Effector memory CD4-positive, alpha-beta T cell (primary cell): ENCODE measurements at regions not wholly inside any gene's neighbourhood (a gene's known extent, or its start where the extent isn't known, plus 50 kb on each side); places are given as distances from the start of the nearest gene placed in this dataset.

Experiments
- DNase-seq, 3 donors: peaks; one replicate each; pipeline ENCODE4 v3.0.0-alpha.2; 2020
- H3K27ac ChIP-seq: 2 replicates; pipeline ENCODE4 v1.7.0; 2013; ENCODE audit warnings: mild to moderate bottlenecking, low read length, moderate library complexity; ENCODE audit not compliant: insufficient read depth, poor library complexity, severe bottlenecking
- H3K27me3 ChIP-seq: replicated peaks from 2 replicates; pipeline ENCODE4 v1.7.0; 2013; ENCODE audit warnings: mild to moderate bottlenecking, low read length; ENCODE audit not compliant: insufficient read depth, control insufficient read depth, poor library complexity, severe bottlenecking
- H3K36me3 ChIP-seq: 2 replicates; pipeline ENCODE4 v1.7.0; 2013; ENCODE audit warnings: mild to moderate bottlenecking, low read length, moderate library complexity; ENCODE audit not compliant: control insufficient read depth, insufficient read depth
- H3K4me1 ChIP-seq: 2 replicates; pipeline ENCODE4 v1.7.0; 2013; ENCODE audit warnings: low read length, mild to moderate bottlenecking; ENCODE audit not compliant: control insufficient read depth, insufficient read depth, poor library complexity, severe bottlenecking
- H3K4me3 ChIP-seq: 2 replicates; pipeline ENCODE4 v1.7.0; 2013; ENCODE audit warnings: low read length, low read depth, mild to moderate bottlenecking; ENCODE audit not compliant: insufficient read depth, poor library complexity, severe bottlenecking
- H3K9me3 ChIP-seq: 2 replicates; pipeline ENCODE4 v1.7.0; 2013; ENCODE audit warnings: mild to moderate bottlenecking, low read length, moderate library complexity; ENCODE audit not compliant: control insufficient read depth

DNA sequence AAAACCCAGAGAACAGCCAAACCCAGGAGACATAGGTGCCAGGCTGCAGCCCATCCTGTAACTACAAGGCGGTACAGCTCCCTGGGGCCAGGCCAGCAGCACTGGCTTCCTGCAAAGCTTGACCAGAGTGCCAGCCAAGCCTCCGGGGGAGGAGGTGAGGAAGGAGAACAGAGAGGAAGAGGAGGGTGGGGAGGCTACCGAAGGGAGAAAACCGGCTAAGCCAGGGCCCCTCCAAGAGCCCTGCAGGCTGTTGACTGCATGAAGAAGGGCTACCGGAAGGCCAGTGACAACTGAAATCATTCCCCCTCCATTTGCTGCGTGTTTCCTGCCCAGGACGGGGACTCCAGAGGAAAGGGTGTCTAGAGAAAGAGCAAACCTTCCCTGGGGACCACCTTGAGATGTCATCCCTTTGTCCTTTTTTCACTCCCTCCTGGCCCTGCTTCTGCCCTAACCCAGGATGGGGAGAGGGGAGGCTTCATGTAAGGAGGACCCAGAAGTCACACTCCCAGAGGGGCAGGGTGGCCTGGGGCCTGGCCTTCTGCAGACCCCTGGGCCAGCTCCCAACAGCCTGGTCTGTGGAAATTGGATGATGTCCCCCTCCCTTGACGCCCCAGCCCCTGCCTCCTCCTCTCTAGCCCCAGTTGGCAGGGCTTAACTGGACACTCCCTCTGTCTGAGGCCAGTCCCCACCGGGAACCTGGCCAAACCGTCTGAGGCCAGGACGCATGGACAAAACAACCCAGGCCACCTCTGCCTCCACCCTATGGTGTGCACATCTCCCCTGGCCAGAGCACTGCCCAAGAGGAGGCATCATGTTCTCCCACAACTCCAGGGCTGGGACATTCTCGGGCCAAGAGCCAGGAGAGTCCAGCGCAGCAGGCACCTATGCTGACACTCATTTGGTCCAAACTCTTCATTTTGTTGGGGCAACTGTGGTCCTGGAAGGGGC is 207.8 kb downstream of the CYP26B1 start:
- no peak for DNase-seq
- Histone ChIP-seq H3K27ac (no peak overlapping the region), H3K4me1 (no peaks in the 10 kb centered on the region), H3K9me3 (no peaks in the 10 kb centered on the region), H3K27me3 (no peaks in the 10 kb centered on the region), H3K36me3 (no peaks in the 10 kb centered on the region), H3K4me3 (no peak overlapping the region)

DNA sequence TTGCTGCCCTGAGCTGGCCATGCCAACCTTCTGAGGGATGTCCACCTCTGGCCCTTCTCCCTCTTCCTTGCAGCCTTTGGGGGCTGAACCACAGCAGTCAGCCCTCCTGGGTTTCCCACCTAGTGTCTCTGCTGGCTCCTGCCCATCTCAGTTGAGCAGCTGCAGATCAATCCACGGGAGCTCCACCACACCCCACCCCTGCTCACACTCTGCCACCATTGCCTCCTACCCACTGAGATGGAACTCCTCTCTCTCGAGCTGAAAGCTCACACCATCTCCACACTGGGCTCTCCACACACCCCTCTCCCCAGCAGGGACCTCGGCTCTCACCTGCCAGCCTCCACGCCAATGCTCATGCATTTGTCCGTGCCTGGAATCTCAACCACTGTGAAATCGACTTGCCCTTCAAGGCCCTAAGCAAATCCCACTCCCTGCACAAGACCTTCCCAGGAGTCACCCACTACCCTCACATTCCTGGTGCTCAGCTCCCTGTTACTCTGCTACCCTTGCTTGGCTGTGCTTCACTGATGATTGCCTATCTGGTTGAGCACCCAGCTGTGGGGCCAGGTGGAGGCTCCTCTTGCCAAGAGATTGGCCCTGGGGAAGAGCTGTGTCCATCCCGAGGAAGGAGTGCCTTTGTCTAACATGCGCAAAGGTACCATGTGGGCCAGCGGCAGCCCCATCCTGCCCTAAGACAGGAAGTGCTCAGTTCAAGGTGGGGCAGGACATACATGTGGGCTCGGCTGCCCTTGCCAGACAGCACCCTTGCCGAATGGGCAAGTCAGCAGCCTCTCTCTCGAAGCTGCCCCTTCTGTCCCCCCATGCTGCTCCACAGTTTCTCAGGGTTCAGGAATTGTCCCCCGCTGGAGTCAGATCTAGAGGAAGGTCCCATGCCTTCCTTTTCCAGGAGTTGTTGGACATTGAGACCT is 208.7 kb downstream of the CYP26B1 start:
- Histone ChIP-seq H3K4me3 (no peak overlapping the region), H3K4me1 (no peaks in the 10 kb centered on the region), H3K27ac (no peak overlapping the region), H3K9me3 (no peaks in the 10 kb centered on the region), H3K27me3 (no peaks in the 10 kb centered on the region), H3K36me3 (no peaks in the 10 kb centered on the region)
- no peak for DNase-seq

DNA sequence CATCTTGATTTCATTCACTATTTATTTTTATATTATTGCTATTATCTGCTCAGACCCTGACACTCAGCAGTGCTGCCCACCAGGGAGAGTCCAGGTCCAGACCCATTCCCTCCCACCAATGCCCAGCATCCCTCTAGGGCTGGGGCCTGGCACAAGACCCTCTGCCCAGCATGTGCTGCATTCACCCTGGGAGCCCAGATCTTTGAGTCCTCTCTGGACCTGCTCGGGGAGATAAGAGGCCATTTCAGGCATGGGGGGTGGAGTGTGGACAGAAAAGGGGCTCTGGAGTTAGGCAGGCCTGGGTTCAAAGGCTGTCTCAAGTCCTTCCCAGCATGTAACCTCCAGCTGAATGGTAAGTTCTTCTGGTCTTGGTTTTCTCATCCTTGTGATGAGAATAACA is 209.6 kb downstream of the CYP26B1 start:
- Histone ChIP-seq H3K4me3 (no peak overlapping the region), H3K27ac (no peak overlapping the region), H3K27me3 (no peaks in the 10 kb centered on the region), H3K4me1 (no peaks in the 10 kb centered on the region), H3K9me3 (no peaks in the 10 kb centered on the region), H3K36me3 (no peaks in the 10 kb centered on the region)
- DNase-seq = no peak

DNA sequence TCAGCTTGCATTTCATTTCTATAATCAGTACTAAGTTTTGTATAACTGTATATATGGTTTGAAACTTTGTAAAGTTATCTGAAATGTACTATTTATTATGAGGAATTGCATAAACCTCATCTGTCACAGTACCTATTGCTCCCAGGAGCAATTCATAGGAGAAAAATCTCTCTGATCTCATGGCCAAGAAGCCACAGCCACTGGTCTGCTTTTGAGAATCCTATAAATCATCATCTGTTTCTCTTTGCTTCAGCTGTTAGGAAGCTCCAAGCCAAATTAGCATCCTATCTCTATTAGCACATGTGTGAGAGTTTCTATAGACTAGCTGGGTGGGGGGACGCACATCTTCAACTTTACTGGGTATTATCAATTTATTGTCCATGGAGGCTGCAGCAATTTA is 210.3 kb downstream of the CYP26B1 start:
- no peaks in the 10 kb centered on the region for H3K27me3 ChIP-seq
- no peak overlapping the region for H3K4me3 ChIP-seq
- H3K4me1 ChIP-seq = no peaks in the 10 kb centered on the region
- H3K9me3 ChIP-seq = no peaks in the 10 kb centered on the region
- DNase-seq = no peak
- no peak overlapping the region for H3K27ac ChIP-seq
- H3K36me3 ChIP-seq = no peaks in the 10 kb centered on the region

DNA sequence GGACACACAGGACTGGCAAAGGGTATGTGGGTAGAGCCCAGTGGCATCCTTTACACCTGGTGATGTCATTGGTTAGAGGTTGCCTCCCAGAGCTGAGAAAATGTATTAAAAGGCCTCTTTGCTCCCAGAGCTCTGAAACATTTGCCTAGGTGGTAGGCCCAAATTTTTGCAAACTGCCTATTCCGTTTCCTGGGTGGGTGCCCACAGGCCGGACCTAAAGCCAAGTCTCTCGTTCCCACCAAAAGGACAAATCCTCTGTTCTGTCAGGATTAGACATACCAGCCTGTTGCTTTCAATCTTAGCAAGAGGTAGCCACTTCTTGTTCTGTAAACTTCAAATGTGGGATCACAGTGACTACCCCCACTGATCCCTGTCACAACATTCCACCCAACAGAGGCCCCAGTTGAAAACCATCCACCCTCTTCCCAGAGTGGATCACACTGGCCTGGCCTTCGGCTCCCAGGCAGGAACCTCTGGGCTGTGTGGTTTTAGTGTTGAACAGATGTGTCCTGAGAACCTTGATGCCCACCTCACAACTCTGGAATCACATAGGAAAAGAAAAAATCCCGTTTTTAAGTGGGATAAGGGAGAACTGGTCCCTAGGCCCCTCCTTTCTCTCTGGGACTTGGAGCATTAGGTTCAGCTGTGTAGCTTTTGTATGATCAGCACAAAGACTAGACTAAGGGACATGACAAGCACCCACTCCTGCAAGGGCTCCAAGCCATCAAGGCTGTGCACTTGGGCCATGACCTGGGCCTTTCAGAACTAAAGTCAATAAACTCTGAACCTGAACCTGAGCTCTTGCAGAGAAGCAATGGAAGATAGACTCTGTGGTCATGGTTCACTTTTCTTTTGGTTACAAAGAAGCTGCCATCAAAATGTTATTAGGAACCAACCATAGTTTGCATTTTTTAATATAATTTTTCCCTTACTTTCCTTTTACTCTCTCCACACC is 211.3 kb downstream of the CYP26B1 start:
- Histone ChIP-seq H3K27ac (no peak overlapping the region), H3K4me1 (no peaks in the 10 kb centered on the region), H3K27me3 (no peaks in the 10 kb centered on the region), H3K4me3 (no peak overlapping the region), H3K36me3 (no peaks in the 10 kb centered on the region), H3K9me3 (no peaks in the 10 kb centered on the region)
- no peak for DNase-seq

DNA sequence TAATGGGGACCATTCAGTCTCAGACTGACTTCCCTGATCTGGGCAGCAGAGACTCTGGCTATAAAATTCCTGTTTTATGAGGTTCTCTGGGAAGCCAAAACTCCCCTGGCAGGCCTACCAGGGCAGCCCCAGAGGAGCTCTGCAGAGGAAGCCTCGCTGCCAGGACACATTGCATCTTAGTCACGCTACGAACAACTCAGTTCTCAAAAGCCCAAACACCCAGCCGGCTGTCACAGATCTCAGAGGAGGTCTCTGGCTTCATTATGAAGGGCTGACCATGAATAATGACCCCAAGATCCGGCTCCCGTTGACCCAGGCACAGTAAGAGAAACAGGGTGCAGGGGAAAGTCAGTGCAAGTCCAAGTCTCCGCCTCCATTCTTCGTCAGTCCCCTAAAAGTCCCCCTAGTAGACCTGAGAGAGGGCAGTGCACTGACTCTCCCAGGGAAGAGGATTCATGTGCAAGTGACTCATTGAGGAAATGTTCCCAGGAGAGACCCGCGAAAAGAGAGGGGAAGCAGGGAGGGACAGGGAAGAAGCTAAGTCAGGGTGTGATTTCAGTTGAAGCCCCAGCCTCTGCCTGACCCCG is 212.3 kb downstream of the CYP26B1 start:
- H3K9me3 ChIP-seq = no peaks in the 10 kb centered on the region
- no peaks in the 10 kb centered on the region for H3K27me3 ChIP-seq
- H3K4me3 ChIP-seq = no peak overlapping the region
- H3K27ac ChIP-seq = no peak overlapping the region
- H3K4me1 ChIP-seq = no peaks in the 10 kb centered on the region
- DNase-seq = no peak
- H3K36me3 ChIP-seq = no peaks in the 10 kb centered on the region

DNA sequence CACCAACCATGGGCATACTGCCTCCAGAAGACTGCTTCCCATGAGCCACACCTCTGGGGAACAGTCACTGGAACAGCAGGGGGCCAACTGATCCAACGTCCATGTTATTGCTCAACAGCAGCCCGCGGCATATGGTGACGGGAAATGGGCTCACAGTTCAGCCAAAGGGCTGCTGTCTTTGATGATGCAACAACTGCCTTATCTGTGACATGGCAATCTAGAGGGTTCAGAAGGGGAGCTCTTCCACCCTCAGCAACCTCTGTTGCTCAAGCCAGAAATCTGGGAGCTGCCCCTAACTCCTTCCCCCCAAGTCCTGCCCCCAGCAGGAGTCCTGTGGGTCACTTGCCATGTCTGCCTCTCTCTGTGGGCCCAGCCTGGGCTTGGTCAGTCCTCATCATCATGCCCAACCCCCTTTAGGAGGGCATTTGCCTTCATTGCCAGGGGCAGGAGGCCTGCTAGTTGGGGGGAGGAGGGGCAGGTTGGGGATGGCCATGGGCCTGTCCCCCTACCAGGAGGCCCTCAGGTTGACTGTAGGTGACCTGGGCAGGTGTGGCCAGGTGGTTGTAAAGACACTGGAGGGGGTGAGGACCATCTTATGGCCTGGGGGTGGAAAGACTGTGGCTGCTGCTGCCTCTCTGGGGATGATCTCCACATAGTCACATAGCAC is 212.9 kb downstream of the CYP26B1 start:
- no peak for DNase-seq
- no peak overlapping the region for H3K4me3 ChIP-seq
- H3K36me3 ChIP-seq = no peaks in the 10 kb centered on the region
- H3K27ac ChIP-seq = no peak overlapping the region
- H3K4me1 ChIP-seq = no peaks in the 10 kb centered on the region
- no peaks in the 10 kb centered on the region for H3K27me3 ChIP-seq
- no peaks in the 10 kb centered on the region for H3K9me3 ChIP-seq

DNA sequence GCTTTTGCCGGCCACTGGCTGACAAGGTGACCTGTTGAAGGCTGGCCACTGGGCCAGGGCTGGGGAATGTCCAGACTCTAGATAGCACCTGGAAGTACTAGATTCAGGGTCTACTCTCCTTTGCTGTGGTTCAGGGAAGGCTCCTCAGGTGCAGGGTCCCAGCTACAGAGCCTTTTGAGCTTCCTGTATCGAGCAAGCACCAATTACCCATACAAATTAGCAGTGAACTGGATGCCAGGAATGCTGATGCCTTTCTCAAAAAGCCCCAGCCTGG is 213.4 kb downstream of the CYP26B1 start:
- Histone ChIP-seq H3K4me1 (no peaks in the 10 kb centered on the region), H3K4me3 (no peak overlapping the region), H3K36me3 (no peaks in the 10 kb centered on the region), H3K9me3 (no peaks in the 10 kb centered on the region), H3K27ac (no peak overlapping the region), H3K27me3 (no peaks in the 10 kb centered on the region)
- no peak for DNase-seq
